GM19324 (cell line): ENCODE measurements at regions not wholly inside any gene's neighbourhood (a gene's known extent, or its start where the extent isn't known, plus 50 kb on each side); places are given as distances from the start of the nearest gene placed in this dataset.

Experiments
- ATAC-seq: cut with Tn5 transposase; IDR thresholded peaks from one replicate; pipeline ENCODE4 v1.9.1; 2021; ENCODE audit warnings: mild to moderate bottlenecking, moderate library complexity; ENCODE audit not compliant: unreplicated experiment, low FRiP score

DNA sequence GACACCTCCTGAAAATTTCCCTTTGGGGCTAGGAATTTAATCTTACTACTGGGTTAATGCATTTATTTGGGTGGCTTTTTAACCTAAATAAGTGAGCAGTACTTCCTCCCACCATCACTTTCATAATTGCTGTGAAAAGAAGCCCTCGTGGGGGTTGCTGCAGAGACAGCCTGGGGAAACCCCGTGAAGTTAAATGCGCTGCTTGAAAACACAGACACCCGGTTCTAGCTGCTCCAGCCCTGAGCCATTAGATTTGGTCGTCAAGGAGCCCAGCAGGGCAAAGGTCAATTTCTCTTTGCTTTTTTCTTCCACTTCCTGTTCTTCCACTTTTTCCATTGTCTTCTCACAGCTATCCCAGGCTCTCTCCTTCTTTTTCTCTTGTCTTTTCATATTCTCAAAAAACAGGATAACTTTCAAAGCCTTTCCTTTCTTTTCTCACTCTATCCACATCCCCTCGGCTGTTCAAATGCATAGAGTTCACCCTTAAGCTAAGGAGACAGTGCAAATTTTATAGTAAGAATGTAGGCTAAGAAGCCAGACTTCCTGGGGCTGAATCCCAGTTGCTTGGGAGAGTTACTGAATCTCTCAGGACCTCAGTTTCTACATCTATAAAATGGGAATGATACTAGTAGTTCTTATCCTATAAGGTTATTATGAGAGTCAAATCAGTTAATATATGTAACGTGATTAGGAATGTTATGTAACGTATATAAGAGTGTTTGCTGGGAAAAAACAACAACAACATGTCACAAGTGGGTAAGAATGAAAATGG lies 91.5 kb upstream of the ZNF827 start:
- peak; percentile 86 for ATAC-seq

DNA sequence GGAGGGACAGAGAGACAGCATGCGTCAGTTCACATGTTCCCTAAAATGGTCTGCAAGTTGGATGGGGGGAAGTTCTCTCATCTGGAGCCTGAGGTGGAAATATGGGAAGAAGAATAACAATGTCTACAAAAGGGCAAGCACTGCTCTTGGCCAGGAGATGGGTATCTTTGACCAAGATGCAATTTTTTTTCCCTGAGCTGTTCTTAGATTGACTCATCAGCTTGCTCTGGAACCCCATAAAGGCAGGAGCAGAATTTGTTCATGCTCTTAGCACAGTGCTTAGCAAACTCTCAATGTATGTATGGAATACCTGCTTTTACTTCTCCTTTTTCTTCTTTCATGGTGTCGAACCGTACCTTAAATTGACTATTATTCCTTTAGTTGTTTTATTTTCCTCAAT lies 90.5 kb upstream of the ZNF827 start:
- ATAC-seq = peak; percentile 30

DNA sequence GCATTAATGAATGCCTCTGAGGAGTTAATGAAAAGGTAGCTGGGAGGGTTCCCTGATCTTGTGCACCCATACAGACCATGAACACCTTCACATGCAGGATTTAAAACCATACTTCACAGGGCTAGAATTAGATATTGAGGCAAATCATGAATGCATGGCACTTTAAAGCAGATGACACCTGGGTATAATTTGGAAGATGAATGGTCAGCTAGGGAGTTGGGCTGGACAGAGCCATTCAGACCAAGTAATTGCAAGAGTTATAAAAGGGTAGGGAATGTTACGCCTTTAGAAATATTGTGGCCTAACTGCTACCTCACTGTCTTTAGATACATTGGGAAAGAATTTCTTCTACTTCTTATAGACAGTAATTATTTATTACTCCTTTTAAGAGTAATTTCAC lies 89.1 kb upstream of the ZNF827 start:
- ATAC-seq = no peak

DNA sequence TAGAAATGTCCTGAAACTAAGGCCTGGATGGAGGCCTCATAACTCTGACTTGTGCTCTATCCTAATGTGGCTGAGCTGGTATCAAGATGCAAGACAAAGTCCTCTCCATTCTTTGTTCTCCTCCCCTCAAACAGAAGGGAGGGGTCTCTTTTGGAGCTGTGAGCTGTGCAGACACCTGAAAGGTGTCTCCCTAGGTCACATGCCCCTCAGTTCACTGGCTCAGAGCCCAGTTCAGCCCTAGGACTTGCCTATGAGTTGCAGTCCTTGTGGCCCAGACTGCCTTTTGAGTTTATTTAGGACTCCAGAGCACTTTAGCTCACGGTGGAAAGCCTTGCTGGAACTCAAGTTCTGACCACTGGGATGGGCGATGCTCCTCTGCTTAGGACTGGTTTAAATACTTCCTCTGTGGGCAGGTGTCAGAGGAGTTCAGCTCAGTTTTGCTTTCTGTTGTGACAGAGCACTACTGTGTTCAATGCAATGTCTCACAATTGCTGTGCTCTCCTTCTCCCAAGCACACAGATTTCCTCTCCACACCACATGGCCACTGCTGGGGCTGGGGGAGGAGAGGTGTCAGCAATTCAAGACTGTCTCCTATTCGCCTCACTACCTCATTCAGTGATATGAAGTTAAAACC lies 84.8 kb upstream of the ZNF827 start:
- peak; percentile 97 for ATAC-seq

DNA sequence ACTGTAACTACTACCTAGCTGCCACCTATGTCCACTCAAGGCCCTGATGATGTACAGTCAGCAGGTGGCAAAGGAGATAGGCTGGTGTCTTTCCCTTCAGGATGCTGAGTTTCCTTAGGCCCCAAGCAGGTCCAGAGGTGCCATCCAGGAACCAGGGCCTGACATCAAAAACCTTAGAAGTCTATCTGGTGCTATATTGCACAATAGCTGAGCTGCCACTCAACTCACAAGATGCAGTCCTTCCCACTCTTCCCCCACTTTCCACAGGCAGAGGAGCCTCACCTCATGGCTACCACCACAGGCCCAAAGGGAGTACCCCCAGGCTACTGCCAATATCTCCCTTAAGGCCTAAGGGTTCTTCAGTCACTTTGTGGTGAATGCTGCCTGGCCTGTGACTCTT lies 83.9 kb upstream of the ZNF827 start:
- no peak for ATAC-seq

DNA sequence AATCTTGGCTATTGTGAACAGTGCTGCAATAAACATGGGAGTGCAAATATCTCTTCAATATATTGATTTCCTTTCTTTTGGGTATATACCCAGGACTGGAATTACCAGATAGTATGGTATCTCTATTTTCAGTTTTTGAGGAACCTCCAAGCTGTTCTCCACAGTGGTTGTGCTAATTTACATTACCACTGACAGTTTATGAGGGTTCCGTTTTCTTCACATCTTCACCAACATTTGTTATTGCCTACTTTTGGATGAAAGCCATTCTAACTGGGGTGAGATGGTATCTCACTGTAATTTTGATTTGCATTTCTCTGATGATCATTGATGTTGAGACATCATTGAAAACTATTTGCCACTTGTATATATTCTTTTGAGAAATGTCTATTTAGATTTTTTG lies 79.6 kb upstream of the ZNF827 start:
- ATAC-seq = no peak

DNA sequence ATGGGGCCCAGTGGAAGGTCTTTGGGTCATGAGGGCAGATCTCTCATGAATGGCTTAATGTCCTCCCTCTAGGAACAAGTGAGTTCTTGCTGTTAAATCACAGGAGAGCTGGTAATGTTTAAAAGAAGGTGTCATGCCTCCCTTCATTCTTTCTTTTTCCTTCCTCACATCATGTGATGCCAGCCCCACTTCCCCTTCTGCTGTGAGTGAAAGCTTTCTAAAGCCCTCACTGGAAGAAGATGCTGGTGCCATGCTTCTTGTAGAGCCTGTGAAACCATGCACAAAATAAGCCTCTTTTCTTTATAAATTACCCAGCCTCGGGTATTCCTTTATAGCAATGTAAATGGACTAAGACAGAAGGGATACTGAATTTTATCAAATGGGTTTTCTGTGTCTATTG lies 66.1 kb upstream of the ZNF827 start:
- ATAC-seq = no peak

DNA sequence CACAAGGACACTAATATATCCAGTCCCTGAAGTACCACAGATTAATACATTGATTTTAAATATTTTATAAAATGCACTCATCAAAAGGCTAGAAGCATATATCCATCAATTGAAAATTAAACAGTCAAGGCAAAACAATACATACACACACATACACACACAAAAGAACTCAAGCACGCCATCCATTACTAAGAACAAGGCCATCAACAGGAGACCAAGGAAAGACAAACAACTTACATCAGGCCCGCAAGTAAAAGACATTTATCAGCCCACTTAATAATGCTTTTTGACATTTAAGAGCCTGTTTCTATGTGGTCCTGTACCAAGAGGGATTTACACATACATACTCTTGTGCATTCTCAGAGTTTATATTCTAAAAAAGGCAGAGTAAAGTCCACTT lies 50.0 kb upstream of the ZNF827 start:
- no peak for ATAC-seq
